Adrenal gland (tissue), 9 donors: ENCODE measurements at regions not wholly inside any gene's neighbourhood (a gene's known extent, or its start where the extent isn't known, plus 50 kb on each side); places are given as distances from the start of the nearest gene placed in this dataset.
"Not testable (repeated sequence)": the region's sequence is repeated elsewhere in the genome, so short reads cannot be mapped to it uniquely, and the experiment has no call there.

Experiments
- DNase-seq, 7 donors: peaks; one replicate each; pipeline ENCODE4 v3.0.0-alpha.2; 2019 to 2020
- H3K27ac ChIP-seq, 5 donors: fragments of 200-600 bp; sonication (generic) in 4 of 5; 1 replicate in 3 of 5; 2 replicates in 2 of 5; pipeline versions ENCODE4 v1.5.1 to v1.8.0; 2016 to 2020; ENCODE audit warnings: mild to moderate bottlenecking in 1 of 5
- H3K27me3 ChIP-seq: fragments of 200-600 bp; 2 replicates; pipeline ENCODE4 v1.8.0; 2021
- H3K36me3 ChIP-seq, 2 donors: fragments of 200-600 bp; replicated peaks in 1 of 2; 1 replicate in 1 of 2; 2 replicates in 1 of 2; pipeline versions ENCODE4 v1.5.1 to v1.8.0; 2018 to 2022
- H3K4me1 ChIP-seq, 2 donors: fragments of 200-600 bp; replicated peaks in 1 of 2; 1 replicate in 1 of 2; 2 replicates in 1 of 2; pipeline versions ENCODE4 v1.5.1 to v1.8.0; 2018 to 2021
- H3K4me3 ChIP-seq, 4 donors: fragments of 200-600 bp; sonication (generic) in 3 of 4; one replicate each; pipeline ENCODE4 v1.5.1; 2016 to 2018
- H3K9me3 ChIP-seq, 3 donors: fragments of 200-600 bp; sonication (generic) in 1 of 3; replicated peaks in 1 of 3; 1 replicate in 2 of 3; 2 replicates in 1 of 3; pipeline versions ENCODE4 v1.5.1 to v1.8.0; 2016 to 2021
- CTCF ChIP-seq, 6 experiments: fragments of 450-650 bp in 4 of 6; fragments of 200-600 bp in 2 of 6; sonication (generic) in 1 of 6; IDR thresholded peaks; 1 replicate in 5 of 6; 2 replicates in 1 of 6; pipeline versions ENCODE4 v1.5.1 to v1.8.0; 2016 to 2021; ENCODE audit warnings: antibody characterized with exemption in 6 of 6, mild to moderate bottlenecking in 2 of 6, moderate library complexity in 1 of 6
- POLR2A ChIP-seq, 2 donors: fragments of 450-650 bp; IDR thresholded peaks; one replicate each; pipeline ENCODE4 v1.6.1; 2017; ENCODE audit warnings: antibody characterized with exemption in 2 of 2, mild to moderate bottlenecking in 2 of 2, moderate library complexity in 1 of 2
- WGBS, 4 donors: extraction: QIAGEN DNeasy Blood & Tissue Kit in 2 of 4; methylation state at CpG; one replicate each; pipeline versions ENCODE4 v1.1.5 to v1.1.7; 2013 to 2017; 5-methylcytosine and 5-hydroxymethylcytosine counted together
- intact Hi-C, 2 donors: fragments of 100-400 bp; cut with DNase I; formaldehyde crosslinking; loops; one replicate each; pipeline versions ENCODE4 v1.14.1 to v1.15.0; 2022 to 2023
- donor health status: healthy with polysubstance abuse.
- donor health status: Bipolar disorder and iron deficiency.
- donor health status: DM: yes; HTN: yes; CAD: no.
- donor health status: DM: no; HTN: no; CAD: no.
- donor health status: DM: no; HTN: no; CAD: no.

- DNase-seq, result no peak
- Histone ChIP-seq H3K36me3 (no peaks in the 10 kb centered on the region), H3K27ac (no peak overlapping the region), H3K27me3 (no peaks in the 10 kb centered on the region), H3K9me3 (no peaks in the 10 kb centered on the region), H3K4me1 (no peaks in the 10 kb centered on the region), H3K4me3 (no peak overlapping the region)
- intact Hi-C loops, result no loop called here
- TF ChIP-seq CTCF (IDR thresholded peaks at IDR 0.05) (no peak), POLR2A (IDR thresholded peaks at IDR 0.05) (no peak)
- 80 to 96% (median 85%) methylated on average over 4 of the region's 4 CpGs for WGBS, 4 donors
Observed at GRCh38 chr10:117627561-117627960, 85.0 kb downstream of the EMX2 start.

GRCh38 chr10:117629717-117630116 lies 87.2 kb downstream of the EMX2 start:
- H3K27ac ChIP-seq, H3K4me3 ChIP-seq, H3K27me3 ChIP-seq, H3K9me3 ChIP-seq, H3K4me1 ChIP-seq, intact Hi-C loops, DNase-seq, H3K36me3 ChIP-seq: not testable (repeated sequence)
- WGBS, 4 donors, result 93 to 99% (median 94%) methylated on average over 9 of the region's 9 CpGs

- no peak for TF ChIP-seq POLR2A (IDR thresholded peaks at IDR 0.05)
- TF ChIP-seq CTCF (IDR thresholded peaks at IDR 0.05), result no peak
- no peaks in the 10 kb centered on the region for H3K9me3 ChIP-seq
- intact Hi-C loops, result no loop called here
- H3K4me3 ChIP-seq, result no peak overlapping the region
- 77 to 82% (median 80%) methylated on average over 4 to 11 of the region's 11 CpGs for WGBS, 4 donors
- no peaks in the 10 kb centered on the region for H3K27me3 ChIP-seq
- DNase-seq, result no peak
- H3K4me1 ChIP-seq, result no peaks in the 10 kb centered on the region
- H3K27ac ChIP-seq, result no peak overlapping the region
- H3K36me3 ChIP-seq, result no peaks in the 10 kb centered on the region
Observed at GRCh38 chr10:117631276-117632145, 89.0 kb downstream of the EMX2 start.

- Histone ChIP-seq H3K4me3 (no peak overlapping the region), H3K9me3 (no peaks in the 10 kb centered on the region), H3K27ac (no peak overlapping the region), H3K36me3 (no peaks in the 10 kb centered on the region), H3K4me1 (no peaks in the 10 kb centered on the region), H3K27me3 (no peaks in the 10 kb centered on the region)
- TF ChIP-seq POLR2A (IDR thresholded peaks at IDR 0.05) (no peak), CTCF (IDR thresholded peaks at IDR 0.05) (no peak)
- WGBS, 4 donors, result 90 to 97% (median 93%) methylated on average over 7 of the region's 7 CpGs
- intact Hi-C loops, result no loop called here
- no peak for DNase-seq
Observed at GRCh38 chr10:117632406-117632805, 89.9 kb downstream of the EMX2 start.

- TF ChIP-seq POLR2A (IDR thresholded peaks at IDR 0.05) (no peak), CTCF (IDR thresholded peaks at IDR 0.05) (no peak)
- H3K27ac ChIP-seq, result no peak overlapping the region
- H3K36me3 ChIP-seq, result no peaks in the 10 kb centered on the region
- H3K27me3 ChIP-seq, result no peaks in the 10 kb centered on the region
- H3K9me3 ChIP-seq, result no peaks in the 10 kb centered on the region
- DNase-seq, result no peak
- WGBS, 4 donors, result 71 to 75% (median 72%) methylated on average over 4 of the region's 4 CpGs
- no peak overlapping the region for H3K4me3 ChIP-seq
- H3K4me1 ChIP-seq, result no peaks in the 10 kb centered on the region
- intact Hi-C loops, result no loop called here
Observed at GRCh38 chr10:117635826-117636225, 93.3 kb downstream of the EMX2 start.
